HG02610 (cell line): ENCODE measurements at regions not wholly inside any gene's neighbourhood (a gene's known extent, or its start where the extent isn't known, plus 50 kb on each side); places are given as distances from the start of the nearest gene placed in this dataset.
"Not testable (repeated sequence)": the region's sequence is repeated elsewhere in the genome, so short reads cannot be mapped to it uniquely, and the experiment has no call there.

ENCODE experiments used
- ATAC-seq: cut with Tn5 transposase; IDR thresholded peaks from one replicate; pipeline ENCODE4 v1.9.1; 2021; ENCODE audit warnings: mild to moderate bottlenecking, moderate library complexity; ENCODE audit not compliant: unreplicated experiment

DNA sequence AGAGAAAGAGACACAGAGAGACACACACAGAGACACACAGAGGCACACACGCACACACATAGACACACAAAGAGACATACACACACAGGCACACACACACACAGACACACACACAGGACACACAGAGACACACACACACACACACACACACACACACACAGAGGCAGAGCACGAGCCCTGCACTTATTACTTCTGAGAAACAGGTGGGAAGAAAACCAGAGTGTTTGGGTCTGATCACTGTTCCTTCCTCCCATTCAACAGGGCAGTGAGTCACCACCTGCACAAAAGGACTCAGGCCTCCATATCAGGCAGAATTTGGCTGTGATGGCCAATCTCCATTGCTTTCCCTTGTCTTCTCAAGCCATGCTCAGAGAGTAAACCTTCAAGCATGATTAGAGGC is 285.0 kb downstream of the ANAPC1 start:
- ATAC-seq: not testable (repeated sequence)

DNA sequence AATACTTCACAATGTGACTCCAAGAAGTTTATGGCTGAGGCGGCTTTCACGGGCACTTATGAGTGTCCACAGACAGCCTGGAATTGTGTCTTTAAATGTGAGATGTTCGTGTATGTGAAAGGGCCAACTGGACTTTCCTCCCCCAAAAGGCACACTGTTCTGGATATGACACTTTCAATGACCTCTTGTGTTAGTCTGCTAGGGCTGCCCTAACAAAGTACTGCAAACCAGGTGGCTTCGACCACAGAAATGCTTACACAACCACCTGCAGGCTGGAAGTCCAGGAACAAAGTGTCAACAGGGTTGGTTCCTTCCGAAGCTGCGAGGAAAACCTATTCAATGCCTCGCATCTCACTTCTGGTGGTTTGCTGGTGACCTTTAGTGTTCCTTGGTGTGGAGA is 281.7 kb downstream of the ANAPC1 start:
- ATAC-seq: not testable (repeated sequence)

DNA sequence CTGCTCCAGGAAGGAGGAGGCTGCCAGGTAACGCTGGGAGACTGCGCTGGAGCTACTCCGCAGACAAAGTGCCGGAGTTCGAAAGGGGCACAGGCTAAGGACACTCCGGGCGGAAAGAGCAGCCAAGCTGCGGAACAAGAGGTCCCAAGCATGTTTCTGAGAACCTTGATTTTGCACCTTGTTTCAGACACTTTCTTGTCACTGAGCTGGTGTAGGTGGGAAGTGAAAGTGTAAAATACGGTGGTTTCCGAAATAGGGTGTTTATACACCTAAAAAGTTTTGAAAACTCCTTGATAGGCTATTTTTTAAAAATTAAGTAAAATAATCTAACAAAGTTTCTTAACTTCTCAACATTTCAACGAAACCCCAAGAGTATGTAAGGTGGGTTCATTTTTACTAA is 278.2 kb downstream of the ANAPC1 start:
- not testable (repeated sequence) for ATAC-seq

DNA sequence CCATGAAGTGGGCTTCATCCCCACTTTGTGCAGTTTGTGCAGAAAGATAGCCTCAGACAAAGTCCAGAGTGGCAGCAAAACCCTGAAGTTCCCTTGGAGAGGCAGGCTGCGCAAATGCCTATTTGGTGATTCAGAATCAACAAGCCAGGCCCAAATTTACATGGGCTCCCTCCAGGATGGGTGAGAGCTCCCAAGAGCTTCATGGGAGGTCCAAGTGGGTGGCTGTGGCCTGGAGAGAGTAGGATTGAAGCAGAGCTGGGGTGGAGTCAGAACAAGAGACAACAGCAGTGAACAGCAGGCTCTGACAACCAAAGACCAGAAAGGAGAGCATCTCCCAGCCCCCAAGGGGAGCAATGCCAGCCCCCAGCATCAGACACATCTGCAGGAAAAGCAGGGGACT is 277.4 kb downstream of the ANAPC1 start:
- ATAC-seq: not testable (repeated sequence)

DNA sequence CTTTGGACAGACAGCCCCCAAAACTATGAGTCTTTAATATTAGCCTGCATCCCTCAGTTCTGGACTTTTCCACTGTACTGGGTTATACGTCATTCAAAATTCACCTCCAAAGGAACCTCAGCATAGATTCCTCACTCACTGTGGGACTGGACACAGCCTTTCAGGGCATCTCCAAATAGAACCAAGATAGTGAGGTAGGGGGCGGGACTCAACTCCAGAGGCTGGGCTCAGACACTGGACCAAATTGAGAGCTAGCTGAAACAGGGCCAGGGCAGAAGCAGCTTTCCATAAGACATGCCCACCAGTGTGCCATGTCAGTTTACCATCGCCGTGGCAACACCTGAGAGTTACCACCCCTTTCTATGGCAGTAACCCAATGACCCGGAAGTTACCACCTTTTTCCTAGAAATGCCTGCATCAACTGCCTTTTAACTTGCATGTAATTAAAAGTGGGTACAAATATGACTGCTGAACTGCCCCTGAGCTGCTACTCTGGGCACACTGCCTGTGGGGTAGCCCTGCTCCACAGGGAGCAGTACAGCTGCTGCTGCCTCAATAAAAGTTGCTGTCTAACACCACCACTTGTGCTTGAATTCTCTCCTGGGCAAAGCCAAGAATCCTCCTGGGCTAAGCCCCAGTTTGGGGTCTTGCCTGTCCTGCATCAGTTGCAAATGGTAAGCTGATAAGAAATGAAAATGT is 274.7 kb downstream of the ANAPC1 start:
- ATAC-seq: not testable (repeated sequence)

DNA sequence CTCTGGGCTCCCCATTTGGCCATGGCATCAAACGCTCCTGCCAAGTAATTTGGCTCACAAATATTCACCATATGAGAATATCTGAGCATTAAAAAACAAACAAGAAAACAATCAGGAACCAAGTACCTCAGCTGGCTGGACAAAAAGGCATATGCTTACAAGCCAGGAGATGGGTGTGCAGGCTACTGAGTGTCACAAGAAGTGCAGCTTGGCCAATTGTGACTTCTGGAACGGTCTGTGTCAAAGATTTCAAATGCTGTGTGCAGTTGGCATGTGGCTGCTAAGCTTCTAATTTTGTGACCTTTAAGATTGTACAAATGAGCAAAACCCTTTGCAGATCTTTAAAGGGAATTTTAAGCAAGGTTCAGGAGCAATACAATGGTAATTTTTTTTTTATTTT is 274.0 kb downstream of the ANAPC1 start:
- not testable (repeated sequence) for ATAC-seq

DNA sequence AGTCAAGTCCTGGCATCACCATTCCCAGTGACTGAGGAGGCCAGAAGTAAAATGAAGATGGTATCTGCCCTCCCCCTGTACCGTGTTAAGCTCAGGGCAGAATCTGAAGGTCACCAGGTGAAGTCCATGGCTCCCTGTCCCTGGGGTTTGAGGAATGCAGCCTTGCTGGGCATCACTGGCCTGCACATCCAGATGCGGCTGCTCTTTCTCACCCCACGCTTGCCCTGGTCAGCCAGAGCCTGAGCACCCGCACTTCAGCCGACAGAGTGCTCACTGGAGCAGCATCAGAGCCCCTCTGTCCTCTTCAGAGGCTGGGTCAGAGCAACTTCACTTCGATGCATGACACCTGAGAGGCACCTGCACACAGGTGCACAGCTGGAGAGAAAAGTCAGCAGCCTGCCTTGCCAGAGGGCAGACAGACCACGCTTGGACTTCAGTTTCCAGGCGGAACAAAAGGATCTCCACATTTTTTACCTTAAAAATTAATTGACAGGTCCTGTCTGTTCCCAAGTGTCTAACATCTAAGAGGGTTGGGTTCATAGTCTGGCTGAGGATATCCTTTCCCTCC is 267.3 kb downstream of the ANAPC1 start:
- no peak for ATAC-seq

DNA sequence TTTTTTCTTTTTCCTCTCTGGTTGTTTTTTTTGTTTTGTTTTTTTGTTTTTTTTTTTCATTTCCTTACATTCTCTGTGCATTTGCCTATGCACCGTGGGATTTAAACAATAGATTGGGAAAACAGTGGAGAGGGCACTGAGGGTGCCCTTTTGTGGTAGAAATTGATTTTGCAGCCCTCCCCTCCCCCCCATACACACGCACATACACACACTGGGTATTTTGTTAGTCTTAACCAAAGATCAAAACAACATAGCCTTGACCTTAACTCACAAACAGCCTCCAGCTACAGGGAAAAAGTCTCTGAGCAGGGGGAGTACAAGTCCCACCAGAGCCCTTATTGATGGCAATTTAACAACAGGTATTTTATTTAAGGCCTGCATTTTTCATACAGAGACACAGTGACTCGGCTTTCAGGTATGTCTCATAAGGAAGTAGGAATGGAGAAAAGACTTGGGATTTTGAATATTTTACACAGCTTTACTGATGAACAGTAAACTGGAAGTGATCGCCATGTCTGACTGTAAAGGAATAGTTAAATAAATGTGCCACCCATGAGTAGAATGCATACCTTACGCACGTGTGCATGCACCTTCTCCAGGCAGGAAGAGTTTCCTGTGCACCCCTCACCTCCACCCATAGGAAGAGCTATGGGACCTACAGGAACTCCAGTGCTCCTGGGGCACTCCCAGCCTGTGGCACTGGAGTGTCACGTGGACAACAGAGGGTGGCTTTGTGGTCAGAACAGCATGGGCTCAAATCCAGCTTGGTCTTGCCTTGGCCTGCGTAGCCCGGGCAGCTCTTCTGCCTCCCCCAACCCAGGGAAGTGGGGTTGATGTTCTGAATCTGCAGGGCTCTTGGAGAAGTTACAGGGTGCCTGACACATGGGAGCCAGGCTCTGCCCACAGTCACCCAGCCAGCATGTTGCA is 266.4 kb downstream of the ANAPC1 start:
- no peak for ATAC-seq

DNA sequence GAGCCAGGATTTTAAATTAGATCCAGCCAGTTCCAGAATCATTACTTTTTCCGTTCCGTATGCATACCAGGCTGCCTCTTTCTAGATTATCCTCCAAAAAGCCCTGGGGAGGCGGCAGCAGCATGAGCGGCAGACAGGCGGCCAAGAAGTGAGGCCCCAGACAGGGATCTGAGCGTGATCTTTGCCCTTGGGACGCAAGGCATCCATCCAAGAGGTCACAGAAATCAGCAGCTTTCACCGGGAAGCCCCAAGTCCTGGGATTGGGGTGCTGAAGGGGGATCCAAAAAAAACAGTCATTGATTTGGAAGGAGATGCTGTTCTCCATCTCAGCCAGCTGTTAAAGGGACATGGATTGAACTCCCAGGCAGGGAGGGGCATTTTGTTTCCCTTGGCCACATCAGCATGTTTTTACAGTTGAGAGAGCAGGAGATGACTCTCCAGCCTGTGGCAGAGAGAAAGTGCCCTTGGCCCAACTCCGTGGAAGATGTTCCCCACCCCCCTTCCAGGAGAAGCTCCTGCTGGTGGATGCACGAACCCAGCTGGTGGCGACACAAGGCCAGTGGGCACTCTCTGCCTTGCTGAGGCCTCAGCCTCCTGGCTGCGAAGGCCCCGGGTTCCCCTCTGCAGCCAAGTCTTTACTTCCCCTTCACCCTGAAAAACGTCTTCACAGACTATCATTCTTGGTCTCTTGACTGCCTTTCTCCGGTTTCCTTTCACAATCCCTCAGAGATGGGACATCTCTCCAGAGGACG is 265.6 kb downstream of the ANAPC1 start:
- no peak for ATAC-seq

DNA sequence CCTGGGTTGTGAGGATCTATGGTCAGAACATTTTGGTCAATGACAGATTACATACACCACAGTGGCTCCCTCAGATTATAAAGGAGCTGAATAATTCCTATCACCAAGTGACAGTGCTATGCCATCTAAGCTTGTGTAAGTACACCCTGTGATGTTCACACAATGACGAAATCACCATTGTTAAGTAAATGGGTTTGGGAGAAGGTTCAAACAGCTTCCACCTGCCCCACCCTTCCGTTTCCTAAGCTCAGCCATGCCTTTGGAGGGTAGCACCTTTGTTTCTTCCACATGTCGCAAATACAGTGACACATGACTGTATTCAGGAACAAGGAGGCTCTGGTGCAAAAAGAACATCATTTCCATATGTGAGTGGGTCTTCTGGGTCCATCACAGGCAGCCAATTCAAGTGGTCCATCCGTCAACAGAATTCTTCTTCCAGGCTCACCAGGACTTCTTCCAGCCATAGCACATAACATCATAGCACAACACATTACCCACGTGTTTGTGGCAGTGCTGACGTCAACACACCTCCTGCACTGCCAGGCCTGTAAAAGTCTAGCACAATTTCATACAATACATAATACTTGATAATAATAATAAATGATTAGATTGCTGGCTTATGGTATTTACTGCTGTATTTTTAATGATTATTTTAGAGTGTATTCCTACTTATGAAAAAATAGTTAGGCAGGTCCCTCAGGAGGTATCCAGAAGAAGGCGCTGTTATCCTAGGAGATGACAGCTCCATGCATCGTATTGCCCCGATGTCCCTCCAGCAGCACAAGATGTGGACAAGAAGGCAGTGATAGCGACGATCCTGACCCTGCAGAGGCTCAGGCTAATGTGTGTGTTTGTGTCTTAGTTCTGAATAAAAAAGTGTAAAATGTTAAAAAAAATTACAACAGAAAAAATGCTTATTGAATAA is 264.8 kb downstream of the ANAPC1 start:
- ATAC-seq: no peak

DNA sequence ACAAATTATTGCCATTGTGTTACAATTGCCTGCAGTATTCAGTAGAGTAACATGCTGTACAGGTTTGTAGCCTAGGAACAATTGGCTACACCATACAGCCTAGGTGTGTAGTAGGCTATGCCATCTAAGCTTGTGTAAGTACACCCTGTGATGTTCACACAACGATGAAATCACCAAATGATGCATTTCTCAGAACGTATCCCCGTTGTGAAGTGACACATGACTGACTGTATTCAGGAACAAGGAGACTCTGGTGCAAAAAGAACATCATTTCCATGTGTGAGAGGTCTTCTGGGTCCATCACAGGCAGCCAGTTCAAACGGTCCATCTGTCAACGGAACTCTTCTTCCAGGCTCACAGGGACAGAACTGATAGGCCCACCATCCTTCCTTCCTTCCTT is 263.7 kb downstream of the ANAPC1 start:
- no peak for ATAC-seq

DNA sequence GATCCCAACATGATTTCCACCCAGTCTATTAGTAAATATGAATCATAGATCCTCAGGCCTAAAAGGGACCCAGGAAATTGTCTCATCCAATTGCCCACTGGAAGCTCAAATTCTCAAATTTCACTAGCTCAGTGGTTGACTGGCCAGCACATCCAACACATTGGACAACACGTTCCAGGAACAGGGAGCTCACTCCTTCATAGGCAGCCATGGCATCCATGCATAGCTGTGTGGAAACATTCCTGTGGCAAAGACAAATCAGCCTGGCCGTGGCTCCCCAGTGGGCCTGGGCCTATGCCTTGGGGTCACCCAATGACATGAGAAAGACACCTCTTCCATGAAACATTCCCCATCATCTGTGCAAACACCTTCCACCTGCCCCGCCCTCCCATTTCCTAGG is 261.1 kb downstream of the ANAPC1 start:
- no peak for ATAC-seq

DNA sequence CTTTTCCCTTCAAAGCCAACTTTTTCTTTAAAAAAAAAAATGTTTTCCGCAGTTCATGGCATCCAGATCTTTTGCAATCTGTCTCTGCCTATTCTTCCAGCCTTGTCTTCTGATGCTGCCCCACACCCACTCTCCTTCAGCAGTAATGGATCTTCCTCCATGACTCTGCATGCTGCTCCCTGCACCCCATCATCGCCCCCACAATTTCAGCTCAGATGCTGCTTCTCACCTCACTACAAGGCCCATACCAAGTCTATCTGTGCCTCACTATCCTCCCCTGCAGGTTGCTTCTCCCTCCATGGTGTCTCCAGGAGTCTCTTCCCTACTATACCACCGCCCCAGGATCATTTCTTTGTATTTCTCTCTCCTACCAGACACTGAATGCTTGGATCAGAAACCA is 260.6 kb downstream of the ANAPC1 start:
- no peak for ATAC-seq

DNA sequence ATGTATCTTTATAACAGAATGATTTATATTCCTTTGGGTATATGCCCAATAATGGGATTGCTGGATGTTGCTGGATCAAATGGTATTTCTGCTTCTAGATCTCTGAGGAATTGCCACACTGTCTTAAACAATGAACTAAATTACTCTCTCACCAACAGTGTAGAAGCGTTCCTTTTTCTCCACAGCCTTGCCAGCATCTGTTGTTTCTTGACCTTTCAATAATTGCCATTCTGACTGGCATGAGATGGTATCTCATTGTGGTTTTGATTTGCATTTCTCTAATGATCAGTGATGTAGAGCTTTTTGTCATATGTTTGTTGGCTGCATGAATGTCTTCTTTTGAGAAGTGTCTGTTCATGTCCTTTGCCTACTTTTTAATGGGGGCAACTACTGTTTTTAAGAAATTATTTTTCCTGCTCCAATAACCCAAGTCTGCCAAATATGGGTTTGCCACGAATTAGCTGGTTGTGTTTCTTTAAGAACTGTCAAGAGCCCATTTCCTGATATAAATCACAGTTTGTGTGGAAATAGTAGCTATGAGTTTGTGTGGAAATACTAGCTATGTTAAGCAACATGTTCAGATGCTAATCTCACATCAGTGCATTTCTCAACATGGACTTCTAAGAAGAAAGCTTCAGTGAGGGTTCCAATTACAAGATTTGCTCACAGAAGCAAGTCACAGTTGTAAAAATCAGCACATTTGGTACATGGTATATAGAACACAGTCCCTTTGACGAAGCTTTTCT is 259.4 kb downstream of the ANAPC1 start:
- no peak for ATAC-seq

DNA sequence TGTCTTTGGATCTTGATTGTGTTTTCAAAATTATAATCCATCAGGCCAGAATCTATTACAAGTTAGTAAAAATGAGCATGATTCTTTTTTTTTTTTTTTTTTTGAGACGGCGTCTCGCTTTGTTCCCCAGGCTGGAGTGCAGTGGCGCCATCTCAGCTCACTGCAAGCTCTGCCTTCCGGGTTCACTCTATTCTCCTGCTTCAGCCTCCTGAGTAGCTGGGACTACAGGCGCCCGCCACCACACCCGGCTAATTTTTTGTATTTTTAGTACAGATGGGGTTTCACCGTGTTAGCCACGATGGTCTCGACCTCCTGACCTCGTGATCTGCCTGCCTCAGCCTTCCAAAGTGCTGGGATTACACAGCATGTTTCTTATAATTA is 258.8 kb downstream of the ANAPC1 start:
- not testable (repeated sequence) for ATAC-seq

DNA sequence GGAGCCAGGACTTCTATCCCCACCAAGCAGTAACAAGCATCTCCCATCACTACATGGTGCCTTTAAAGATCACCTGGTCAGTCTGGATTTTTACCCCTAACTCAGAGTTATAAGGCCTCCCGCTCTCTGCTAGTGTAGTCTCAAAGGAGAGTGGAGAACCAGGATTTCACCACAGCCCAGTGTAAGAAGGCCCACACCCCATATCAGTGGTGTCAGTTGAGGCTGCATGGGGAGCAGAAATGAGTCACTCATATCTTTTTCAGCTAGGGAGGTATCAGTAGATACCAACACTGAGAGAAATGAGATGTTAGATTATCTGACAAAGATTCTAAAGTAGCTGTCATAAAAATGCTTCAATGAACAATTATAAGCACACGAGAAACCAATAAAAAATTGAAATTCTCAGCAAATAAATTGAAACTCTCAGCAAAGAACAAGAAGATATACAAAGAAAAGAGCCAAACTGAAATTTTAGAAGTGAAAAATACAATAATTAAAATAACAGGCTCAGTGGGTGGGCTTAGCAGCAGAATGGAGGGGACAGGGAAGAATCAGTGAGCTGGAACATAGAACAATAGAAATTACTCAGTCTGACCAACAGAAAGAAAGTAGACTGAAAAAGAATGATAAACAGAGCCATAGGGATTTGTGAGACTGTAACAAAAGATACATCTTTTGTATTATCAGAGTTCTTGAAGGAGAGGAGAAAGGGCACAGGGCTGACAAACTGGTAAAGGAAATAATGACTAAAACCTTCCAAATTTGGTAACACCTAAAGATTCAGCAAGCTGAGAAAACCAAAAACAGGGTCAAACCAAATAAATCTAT is 257.7 kb downstream of the ANAPC1 start:
- ATAC-seq: no peak

DNA sequence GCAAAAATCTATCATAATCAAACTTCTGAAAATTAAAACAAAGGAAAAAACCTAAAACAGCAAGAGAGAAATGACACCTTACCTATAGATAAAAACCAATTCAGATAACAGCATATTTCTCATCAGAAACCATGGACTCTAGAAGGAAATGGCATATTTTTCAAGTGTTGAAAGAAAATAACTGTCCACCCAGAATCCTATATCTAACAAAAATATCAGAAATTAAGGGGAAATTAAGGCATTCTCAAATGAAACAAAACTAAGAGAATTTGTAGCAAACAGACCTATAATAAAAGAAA is 257.2 kb downstream of the ANAPC1 start:
- ATAC-seq: no peak

DNA sequence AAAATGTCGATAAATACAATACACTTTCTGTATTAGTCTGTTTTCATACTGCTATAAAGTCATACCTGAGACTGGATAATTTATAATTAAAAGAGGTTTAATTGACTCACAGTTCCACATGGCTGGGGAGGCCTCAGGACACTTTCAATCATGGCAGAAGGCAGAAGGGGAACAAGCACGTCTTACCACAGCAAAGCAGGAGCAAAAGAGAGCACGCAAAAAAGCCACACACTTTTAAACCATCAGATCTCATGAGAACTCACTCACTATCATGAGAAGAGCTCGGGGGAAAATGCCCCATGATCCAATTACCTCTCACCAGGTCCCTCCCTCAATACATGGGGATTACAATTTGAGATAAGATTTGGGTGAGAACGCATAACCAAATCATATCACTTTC is 256.7 kb downstream of the ANAPC1 start:
- no peak for ATAC-seq

DNA sequence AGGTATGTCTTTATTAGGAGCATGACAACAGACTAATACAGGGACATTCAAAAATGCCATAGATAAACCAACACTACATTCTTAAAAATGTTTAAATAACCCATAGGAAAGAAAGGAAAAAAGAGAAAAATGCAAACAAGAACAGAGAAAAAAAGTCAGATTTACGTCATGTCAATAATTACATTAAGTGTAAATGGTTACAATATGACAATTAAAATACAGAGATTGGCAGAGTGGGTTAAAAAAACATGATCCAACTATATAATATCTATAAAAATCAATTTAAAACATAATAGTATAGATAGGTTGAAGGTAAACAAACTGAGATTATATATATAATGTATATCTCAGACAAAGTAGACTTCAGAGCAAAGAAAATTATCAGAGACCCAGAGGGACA is 255.8 kb downstream of the ANAPC1 start:
- ATAC-seq: no peak
